DMS 273 treated with DMSO at 0.1 percent for 48 hours (cell line): ENCODE measurements at regions not wholly inside any gene's neighbourhood (a gene's known extent, or its start where the extent isn't known, plus 50 kb on each side); places are given as distances from the start of the nearest gene placed in this dataset.
A peak's percentile ranks its signal among the peaks of the same experiment; 100 is the strongest.

Experiments used
- DNase-seq: peaks from one replicate; lab custom pipeline; 2025; lab: John Stamatoyannopoulos, UW

GRCh38 chr4:71691416-71692073 lies 92.3 kb downstream of the GC start:
- DNase-seq, result no peak

GRCh38 chr4:71689822-71690221 lies 94.1 kb downstream of the GC start:
- DNase-seq, result no peak

GRCh38 chr4:71687056-71687455 lies 96.8 kb downstream of the GC start:
- DNase-seq, result no peak

- no peak for DNase-seq
These were observed 97.9 kb downstream of the GC start for GRCh38 chr4:71685975-71686374.

GRCh38 chr4:71683309-71683708 lies 100.6 kb downstream of the GC start:
- DNase-seq, result no peak

GRCh38 chr4:71680706-71681105 lies 103.2 kb downstream of the GC start:
- DNase-seq, result no peak

GRCh38 chr4:71677568-71677967 lies 106.3 kb downstream of the GC start:
- no peak for DNase-seq

GRCh38 chr4:71669291-71669690 lies 114.6 kb downstream of the GC start:
- no peak for DNase-seq

GRCh38 chr4:71665358-71665757 lies 118.5 kb downstream of the GC start:
- no peak for DNase-seq

GRCh38 chr4:71664366-71664765 lies 119.5 kb downstream of the GC start:
- DNase-seq, result no peak

- no peak for DNase-seq
These were observed 120.1 kb downstream of the GC start for GRCh38 chr4:71663780-71664179.

GRCh38 chr4:71659979-71660378 lies 123.9 kb downstream of the GC start:
- DNase-seq, result no peak

- DNase-seq, result no peak
These were observed 135.0 kb downstream of the GC start for GRCh38 chr4:71648923-71649322.

GRCh38 chr4:71648448-71648847 lies 135.4 kb downstream of the GC start:
- DNase-seq, result no peak

GRCh38 chr4:71639380-71639779 lies 144.5 kb downstream of the GC start:
- DNase-seq, result no peak

GRCh38 chr4:71635139-71635748 lies 148.6 kb downstream of the GC start:
- DNase-seq, result peak; percentile 33

- no peak for DNase-seq
These were observed 149.5 kb downstream of the GC start for GRCh38 chr4:71634364-71634763.

GRCh38 chr4:71630803-71631202 lies 153.1 kb downstream of the GC start:
- no peak for DNase-seq

- DNase-seq, result no peak
These were observed 158.9 kb downstream of the GC start for GRCh38 chr4:71625005-71625404.
